ENCODE measurements at regions not wholly inside any gene's neighbourhood (a gene's known extent, or its start where the extent isn't known, plus 50 kb on each side); places are given as distances from the start of the nearest gene placed in this dataset.

- H3K4me3 ChIP-seq (replicated peaks; ENCODE audit: low read depth, low read length), result no peak overlapping the region
- TF ChIP-seq CTCF (IDR thresholded peaks at IDR 0.05; ENCODE audit: low read depth, low read length, missing control alignments), result no peak
- DNase-seq (ENCODE audit: extremely low read depth, low read depth), result no peak
These were observed 105.2 kb upstream of the EGLN3 start for GRCh38 chr14:34056046-34056445.

- no peak for DNase-seq (ENCODE audit: extremely low read depth, low read depth)
- no peak overlapping the region for H3K4me3 ChIP-seq (replicated peaks; ENCODE audit: low read depth, low read length)
- no peak for TF ChIP-seq CTCF (IDR thresholded peaks at IDR 0.05; ENCODE audit: low read depth, low read length, missing control alignments)
These were observed 104.5 kb upstream of the EGLN3 start for GRCh38 chr14:34055157-34055950.

GRCh38 chr14:34053666-34054065, 102.8 kb upstream of the EGLN3 start:
- TF ChIP-seq CTCF (IDR thresholded peaks at IDR 0.05; ENCODE audit: low read depth, low read length, missing control alignments), result no peak
- H3K4me3 ChIP-seq (replicated peaks; ENCODE audit: low read depth, low read length), result no peak overlapping the region
- peak; percentile 63 for DNase-seq (ENCODE audit: extremely low read depth, low read depth)

GRCh38 chr14:34052658-34053014, 101.8 kb upstream of the EGLN3 start:
- TF ChIP-seq CTCF (IDR thresholded peaks at IDR 0.05; ENCODE audit: low read depth, low read length, missing control alignments), result no peak
- no peak overlapping the region for H3K4me3 ChIP-seq (replicated peaks; ENCODE audit: low read depth, low read length)
- no peak for DNase-seq (ENCODE audit: extremely low read depth, low read depth)

- H3K4me3 ChIP-seq (replicated peaks; ENCODE audit: low read depth, low read length), result no peak overlapping the region
- TF ChIP-seq CTCF (IDR thresholded peaks at IDR 0.05; ENCODE audit: low read depth, low read length, missing control alignments), result no peak
- peak; percentile 80 for DNase-seq (ENCODE audit: extremely low read depth, low read depth)
These were observed 101.2 kb upstream of the EGLN3 start for GRCh38 chr14:34051966-34052657.

GRCh38 chr14:34050606-34051005, 99.7 kb upstream of the EGLN3 start:
- TF ChIP-seq CTCF (IDR thresholded peaks at IDR 0.05; ENCODE audit: low read depth, low read length, missing control alignments), result no peak
- DNase-seq (ENCODE audit: extremely low read depth, low read depth), result no peak

More at GRCh38 chr14:34050606-34051005, 99.7 kb upstream of the EGLN3 start:
- H3K4me3 ChIP-seq (replicated peaks; ENCODE audit: low read depth, low read length), result no peak overlapping the region
